HG03095 (cell line): ENCODE measurements at regions not wholly inside any gene's neighbourhood (a gene's known extent, or its start where the extent isn't known, plus 50 kb on each side); places are given as distances from the start of the nearest gene placed in this dataset.
"Not testable (repeated sequence)": the region's sequence is repeated elsewhere in the genome, so short reads cannot be mapped to it uniquely, and the experiment has no call there.

ENCODE experiments used
- ATAC-seq: cut with Tn5 transposase; IDR thresholded peaks from one replicate; pipeline ENCODE4 v1.9.1; 2021; ENCODE audit warnings: moderate library complexity; ENCODE audit not compliant: unreplicated experiment

- ATAC-seq: no peak
Measured at GRCh38 chr12:60231976-60232907, 636.4 kb downstream of the SLC16A7 start.

- ATAC-seq: not testable (repeated sequence)
Measured at GRCh38 chr12:60234611-60235195, 638.9 kb downstream of the SLC16A7 start.

GRCh38 chr12:60235261-60235660 is 639.4 kb downstream of the SLC16A7 start:
- ATAC-seq: no peak

- ATAC-seq: not testable (repeated sequence)
Measured at GRCh38 chr12:60236416-60236815, 640.6 kb downstream of the SLC16A7 start.

- no peak for ATAC-seq
Measured at GRCh38 chr12:60240891-60241290, 645.1 kb downstream of the SLC16A7 start.

GRCh38 chr12:60251091-60251490 is 655.3 kb downstream of the SLC16A7 start:
- no peak for ATAC-seq

- ATAC-seq: no peak
Measured at GRCh38 chr12:60252359-60253096, 656.7 kb downstream of the SLC16A7 start.

GRCh38 chr12:60255044-60255443 is 659.2 kb downstream of the SLC16A7 start:
- ATAC-seq: no peak

- ATAC-seq: no peak
Measured at GRCh38 chr12:60257063-60257462, 661.2 kb downstream of the SLC16A7 start.

GRCh38 chr12:60259225-60259624 is 663.4 kb downstream of the SLC16A7 start:
- no peak for ATAC-seq

GRCh38 chr12:60262378-60262777 is 666.5 kb downstream of the SLC16A7 start:
- no peak for ATAC-seq

- no peak for ATAC-seq
Measured at GRCh38 chr12:60263161-60263560, 667.3 kb downstream of the SLC16A7 start.

- no peak for ATAC-seq
Measured at GRCh38 chr12:60263836-60264493, 668.1 kb downstream of the SLC16A7 start.

- no peak for ATAC-seq
Measured at GRCh38 chr12:60265741-60266140, 669.9 kb downstream of the SLC16A7 start.

- no peak for ATAC-seq
Measured at GRCh38 chr12:60266381-60266852, 670.6 kb downstream of the SLC16A7 start.

GRCh38 chr12:60269611-60270269 is 673.9 kb downstream of the SLC16A7 start:
- ATAC-seq: no peak

- ATAC-seq: no peak
Measured at GRCh38 chr12:60271816-60272215, 676.0 kb downstream of the SLC16A7 start.

GRCh38 chr12:60278209-60278608 is 682.4 kb downstream of the SLC16A7 start:
- no peak for ATAC-seq

GRCh38 chr12:60279221-60279620 is 683.4 kb downstream of the SLC16A7 start:
- no peak for ATAC-seq

GRCh38 chr12:60281522-60281921 is 685.7 kb downstream of the SLC16A7 start:
- ATAC-seq: no peak
